Trophoblast cell (in vitro differentiated cells and primary cell): ENCODE measurements at regions not wholly inside any gene's neighbourhood (a gene's known extent, or its start where the extent isn't known, plus 50 kb on each side); places are given as distances from the start of the nearest gene placed in this dataset.

Experiments
- DNase-seq, 2 donors: peaks; one replicate each; pipeline ENCODE4 v3.0.0-alpha.2; 2016
- H2AFZ ChIP-seq: 2 replicates; pipeline ENCODE4 v1.6.1; 2013; ENCODE audit warnings: low read length, moderate library complexity, mild to moderate bottlenecking; ENCODE audit not compliant: insufficient read depth, poor library complexity
- H2AK5ac ChIP-seq: 2 replicates; pipeline ENCODE4 v1.6.1; 2013; ENCODE audit warnings: mild to moderate bottlenecking, low read length
- H2BK120ac ChIP-seq: 2 replicates; pipeline ENCODE4 v1.6.1; 2013; ENCODE audit warnings: low read length, mild to moderate bottlenecking, moderate library complexity; ENCODE audit not compliant: insufficient read depth, poor library complexity
- H2BK12ac ChIP-seq: 2 replicates; pipeline ENCODE4 v1.6.1; 2013; ENCODE audit warnings: mild to moderate bottlenecking, low read length, moderate library complexity
- H2BK5ac ChIP-seq: 2 replicates; pipeline ENCODE4 v1.6.1; 2013; ENCODE audit warnings: low read length, low read depth, moderate library complexity, mild to moderate bottlenecking; ENCODE audit not compliant: poor library complexity
- H3K14ac ChIP-seq: 2 replicates; pipeline ENCODE4 v1.6.1; 2013; ENCODE audit warnings: mild to moderate bottlenecking, low read length
- H3K18ac ChIP-seq: 2 replicates; pipeline ENCODE4 v1.6.1; 2013; ENCODE audit warnings: mild to moderate bottlenecking, low read length
- H3K23ac ChIP-seq: 2 replicates; pipeline ENCODE4 v1.6.1; 2013; ENCODE audit warnings: low read length
- H3K27ac ChIP-seq: 2 replicates; pipeline ENCODE4 v1.5.1; 2013; ENCODE audit warnings: low read depth, mild to moderate bottlenecking, inconsistent platforms, low read length, moderate library complexity
- H3K27me3 ChIP-seq: 2 replicates; pipeline ENCODE4 v1.6.1; 2013; ENCODE audit warnings: inconsistent platforms, mild to moderate bottlenecking, low read length, moderate library complexity; ENCODE audit not compliant: insufficient read depth
- H3K36me3 ChIP-seq, 2 experiments: 1 replicate in 1 of 2; 2 replicates in 1 of 2; pipeline ENCODE4 v1.6.1; 2013; ENCODE audit warnings: low read length in 2 of 2, mild to moderate bottlenecking in 2 of 2, moderate library complexity in 1 of 2; ENCODE audit not compliant: insufficient read depth in 2 of 2, control insufficient read depth in 1 of 2
- H3K4ac ChIP-seq: 2 replicates; pipeline ENCODE4 v1.6.1; 2013; ENCODE audit warnings: low read depth, mild to moderate bottlenecking, low read length, moderate library complexity
- H3K4me1 ChIP-seq, 2 experiments: 1 replicate in 1 of 2; 2 replicates in 1 of 2; pipeline ENCODE4 v1.6.1; 2013; ENCODE audit warnings: low read length in 2 of 2, mild to moderate bottlenecking in 2 of 2, moderate library complexity in 1 of 2; ENCODE audit not compliant: insufficient read depth in 2 of 2, control insufficient read depth in 1 of 2
- H3K4me2 ChIP-seq: 2 replicates; pipeline ENCODE4 v1.6.1; 2013; ENCODE audit warnings: inconsistent platforms, mild to moderate bottlenecking, low read length, moderate library complexity
- H3K4me3 ChIP-seq: 2 replicates; pipeline ENCODE4 v1.5.1; 2013; ENCODE audit warnings: mild to moderate bottlenecking, low read depth, low read length, inconsistent platforms
- H3K79me1 ChIP-seq: one replicate; pipeline ENCODE4 v1.6.1; 2013; ENCODE audit warnings: low read length
- H3K79me2 ChIP-seq: 2 replicates; pipeline ENCODE4 v1.6.1; 2013; ENCODE audit warnings: low read length, mild to moderate bottlenecking; ENCODE audit not compliant: control insufficient read depth, insufficient read depth, poor library complexity
- H3K9ac ChIP-seq: 2 replicates; pipeline ENCODE4 v1.6.1; 2013; ENCODE audit warnings: mild to moderate bottlenecking, low read length
- H3K9me3 ChIP-seq: 2 replicates; pipeline ENCODE4 v1.6.1; 2013; ENCODE audit warnings: low read depth, mild to moderate bottlenecking, control low read depth, inconsistent platforms, low read length; ENCODE audit not compliant: insufficient read depth
- H4K12ac ChIP-seq: 2 replicates; pipeline ENCODE4 v1.6.1; 2013; ENCODE audit warnings: low read depth, mild to moderate bottlenecking, low read length, moderate library complexity
- H4K8ac ChIP-seq: 2 replicates; pipeline ENCODE4 v1.6.1; 2013; ENCODE audit warnings: low read depth, mild to moderate bottlenecking, low read length, moderate library complexity
- H4K91ac ChIP-seq: one replicate; pipeline ENCODE4 v1.6.1; 2013; ENCODE audit warnings: low read depth, mild to moderate bottlenecking, low read length, moderate library complexity
- WGBS: extraction: QIAGEN DNeasy Blood & Tissue Kit; methylation state at CpG from one replicate; pipeline ENCODE4 v1.1.7; 2013; ENCODE audit warnings: missing lambda C conversion rate; ENCODE audit not compliant: insufficient read length, insufficient coverage; ENCODE audit errors: extremely low coverage; 5-methylcytosine and 5-hydroxymethylcytosine counted together

DNA sequence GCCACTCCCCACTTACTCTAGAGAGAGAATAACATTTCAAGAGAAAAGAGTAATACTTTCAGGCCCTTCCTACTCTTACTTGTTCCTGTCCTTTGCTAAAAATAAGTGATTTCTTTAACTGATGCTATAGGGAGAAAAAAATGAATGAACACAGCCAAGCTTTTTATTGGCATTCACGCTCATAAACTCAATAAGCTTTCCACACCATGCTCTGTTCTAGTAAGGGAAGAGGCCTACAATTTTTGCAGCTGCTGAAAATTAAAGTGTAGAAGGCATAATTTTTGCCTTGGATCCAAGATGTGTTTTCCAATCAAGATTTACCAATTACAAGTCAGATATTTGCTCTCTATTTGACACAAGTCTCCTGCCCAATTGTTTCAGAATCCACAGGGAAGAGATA lies 188.1 kb upstream of the RGS18 start:
- no peak overlapping the region for H2AFZ ChIP-seq
- no peaks in the 10 kb centered on the region for H3K9me3 ChIP-seq
- H3K4me1 ChIP-seq: no peaks in the 10 kb centered on the region
- H3K23ac ChIP-seq: no peak overlapping the region
- no peak overlapping the region for H2BK12ac ChIP-seq
- no peak overlapping the region for H3K9ac ChIP-seq
- H2BK120ac ChIP-seq: no peak overlapping the region
- H3K79me2 ChIP-seq: no peaks in the 10 kb centered on the region
- H3K4ac ChIP-seq: no peak overlapping the region
- no peaks in the 10 kb centered on the region for H3K79me1 ChIP-seq
- no peak for DNase-seq
- no peak overlapping the region for H4K12ac ChIP-seq
- H3K27me3 ChIP-seq: no peaks in the 10 kb centered on the region
- no peak overlapping the region for H2AK5ac ChIP-seq
- no peak overlapping the region for H4K91ac ChIP-seq
- no peak overlapping the region for H3K18ac ChIP-seq
- no peak overlapping the region for H3K14ac ChIP-seq
- H3K36me3 ChIP-seq: no peaks in the 10 kb centered on the region
- no peak overlapping the region for H3K4me2 ChIP-seq
- H2BK5ac ChIP-seq: no peak overlapping the region
- H4K8ac ChIP-seq: no peak overlapping the region
- no peak overlapping the region for H3K4me3 ChIP-seq
- WGBS: no CpG with 5 or more reads among the region's 1 CpG
- no peak overlapping the region for H3K27ac ChIP-seq

DNA sequence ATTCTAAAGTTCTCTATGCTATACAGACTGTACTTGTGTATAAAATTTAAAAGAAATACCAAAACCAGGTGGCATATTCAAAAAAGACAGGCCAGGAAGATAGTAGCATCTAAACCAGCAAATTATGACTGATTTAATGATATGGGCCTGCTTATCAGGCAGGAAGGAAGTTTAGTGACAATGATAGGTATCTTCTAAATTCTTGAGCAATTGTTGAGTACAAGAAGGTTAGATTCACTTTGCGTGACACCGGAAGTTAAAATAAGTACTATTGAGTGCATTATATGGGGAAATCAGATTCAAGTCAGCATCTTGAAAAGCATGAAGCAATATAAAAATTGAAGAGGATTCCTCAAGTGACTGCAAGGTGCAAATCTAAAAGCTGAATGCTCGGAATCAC lies 186.8 kb upstream of the RGS18 start:
- WGBS: no CpG with 5 or more reads among the region's 3 CpGs
- DNase-seq: no peak
- no peak overlapping the region for H2BK5ac ChIP-seq

DNA sequence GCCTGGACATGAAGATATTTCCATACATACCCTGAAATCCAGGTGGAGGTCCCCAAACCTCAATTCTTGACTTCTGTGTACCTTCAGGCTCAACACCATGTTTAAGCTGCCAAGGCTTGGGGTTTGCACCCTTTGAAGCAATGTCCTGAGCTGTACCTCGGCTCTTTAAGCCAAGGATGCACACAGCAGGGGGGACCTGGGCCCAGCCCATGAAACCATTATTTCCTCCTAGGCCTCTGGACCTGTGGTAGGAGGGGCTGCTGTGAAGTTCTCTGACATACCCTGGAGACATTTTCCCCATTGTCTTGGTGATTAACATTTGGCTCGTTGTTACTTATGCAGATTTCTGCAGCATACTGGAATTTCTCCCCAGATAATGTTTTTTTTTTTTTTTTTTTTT lies 184.3 kb upstream of the RGS18 start:
- no peaks in the 10 kb centered on the region for H3K36me3 ChIP-seq
- no peak overlapping the region for H2BK120ac ChIP-seq
- no peaks in the 10 kb centered on the region for H3K4me1 ChIP-seq
- H3K4me3 ChIP-seq: no peak overlapping the region
- no peak overlapping the region for H4K91ac ChIP-seq
- H4K8ac ChIP-seq: no peak overlapping the region
- no peaks in the 10 kb centered on the region for H3K79me1 ChIP-seq
- H3K4me2 ChIP-seq: no peak overlapping the region
- H2BK5ac ChIP-seq: no peak overlapping the region
- H3K27me3 ChIP-seq: no peaks in the 10 kb centered on the region
- no peak overlapping the region for H2AK5ac ChIP-seq
- no peak overlapping the region for H3K23ac ChIP-seq
- H3K18ac ChIP-seq: no peak overlapping the region
- no peak overlapping the region for H3K14ac ChIP-seq
- H3K4ac ChIP-seq: no peak overlapping the region
- no peak for DNase-seq
- no peak overlapping the region for H3K27ac ChIP-seq
- no peak overlapping the region for H2AFZ ChIP-seq
- H4K12ac ChIP-seq: no peak overlapping the region
- WGBS: no CpG with 5 or more reads among the region's 2 CpGs
- H2BK12ac ChIP-seq: no peak overlapping the region
- no peaks in the 10 kb centered on the region for H3K9me3 ChIP-seq
- no peak overlapping the region for H3K9ac ChIP-seq
- no peaks in the 10 kb centered on the region for H3K79me2 ChIP-seq

More for the DNA sequence above, 186.8 kb upstream of the RGS18 start:
- Histone ChIP-seq H3K18ac (no peak overlapping the region), H3K4ac (no peak overlapping the region), H3K27ac (no peak overlapping the region), H3K79me2 (no peaks in the 10 kb centered on the region), H3K9ac (no peak overlapping the region), H3K27me3 (no peaks in the 10 kb centered on the region), H3K9me3 (no peaks in the 10 kb centered on the region), H4K91ac (no peak overlapping the region), H3K14ac (no peak overlapping the region), H4K8ac (no peak overlapping the region), H2BK120ac (no peak overlapping the region), H3K23ac (no peak overlapping the region), H3K79me1 (no peaks in the 10 kb centered on the region), H2AFZ (no peak overlapping the region), H4K12ac (no peak overlapping the region), H3K4me2 (no peak overlapping the region), H3K36me3 (no peaks in the 10 kb centered on the region), H3K4me3 (no peak overlapping the region), H2BK12ac (no peak overlapping the region), H2AK5ac (no peak overlapping the region), H3K4me1 (no peaks in the 10 kb centered on the region)

DNA sequence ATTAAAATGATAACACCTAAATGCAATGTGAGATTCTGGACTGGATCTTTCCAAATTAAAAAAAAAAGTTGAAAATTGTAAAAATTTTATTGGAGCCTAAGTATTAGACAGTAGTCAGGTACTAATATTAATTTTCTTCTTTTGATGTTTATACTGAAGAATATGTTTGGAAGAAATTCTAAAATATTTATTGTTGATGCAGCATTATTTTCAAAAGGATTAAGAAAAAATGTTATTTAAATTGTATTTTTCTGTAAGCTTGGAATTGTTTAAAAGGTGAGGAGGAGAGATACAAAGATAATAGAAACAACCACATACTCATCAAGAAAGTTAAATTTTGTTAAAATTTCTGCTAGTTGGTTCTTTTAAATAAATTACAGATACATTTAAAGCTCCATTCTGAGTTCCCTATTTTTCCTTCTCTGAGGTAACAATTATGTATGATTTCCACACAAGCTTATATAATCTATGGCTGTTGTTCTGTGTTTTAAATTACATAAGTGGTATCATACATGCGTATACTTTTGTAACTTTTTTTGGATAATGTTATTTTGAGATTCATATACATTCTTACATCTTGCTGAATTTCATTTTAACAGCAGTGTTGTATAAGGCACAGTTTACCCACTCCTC lies 180.3 kb upstream of the RGS18 start:
- Histone ChIP-seq H2BK12ac (no peak overlapping the region), H3K79me1 (no peaks in the 10 kb centered on the region), H3K4me2 (no peak overlapping the region), H3K4me3 (no peak overlapping the region), H3K27ac (no peak overlapping the region), H3K36me3 (no peaks in the 10 kb centered on the region), H2BK120ac (no peak overlapping the region), H4K8ac (no peak overlapping the region), H4K12ac (no peak overlapping the region), H2AFZ (no peak overlapping the region), H3K14ac (no peak overlapping the region), H2BK5ac (no peak overlapping the region), H3K4ac (no peak overlapping the region), H3K18ac (no peak overlapping the region), H3K27me3 (no peaks in the 10 kb centered on the region), H3K9me3 (peaks cover 1% of the 10 kb centered on the region), H3K79me2 (no peaks in the 10 kb centered on the region), H3K4me1 (no peaks in the 10 kb centered on the region), H3K9ac (no peak overlapping the region), H2AK5ac (no peak overlapping the region), H4K91ac (no peak overlapping the region), H3K23ac (no peak overlapping the region)
- no CpG with 5 or more reads among the region's 1 CpG for WGBS
- DNase-seq: no peak
